GM21717 (cell line): ENCODE measurements at regions not wholly inside any gene's neighbourhood (a gene's known extent, or its start where the extent isn't known, plus 50 kb on each side); places are given as distances from the start of the nearest gene placed in this dataset.
"Not testable (repeated sequence)": the region's sequence is repeated elsewhere in the genome, so short reads cannot be mapped to it uniquely, and the experiment has no call there.

Experiments used
- ATAC-seq: cut with Tn5 transposase; IDR thresholded peaks from one replicate; pipeline ENCODE4 v1.9.1; 2021; ENCODE audit warnings: mild to moderate bottlenecking, moderate library complexity; ENCODE audit not compliant: unreplicated experiment

- ATAC-seq, result no peak
Observed at GRCh38 chr6:3960754-3961361, 111.7 kb downstream of the FAM50B start.

GRCh38 chr6:3961581-3962215 lies 112.5 kb downstream of the FAM50B start:
- no peak for ATAC-seq

GRCh38 chr6:3962291-3963280 lies 113.4 kb downstream of the FAM50B start:
- ATAC-seq, result no peak

GRCh38 chr6:3963426-3963825 lies 114.3 kb downstream of the FAM50B start:
- no peak for ATAC-seq

- no peak for ATAC-seq
Observed at GRCh38 chr6:3965071-3965718, 113.7 kb downstream of the FAM217A start.

- no peak for ATAC-seq
Observed at GRCh38 chr6:3966426-3966825, 112.5 kb downstream of the FAM217A start.

- no peak for ATAC-seq
Observed at GRCh38 chr6:3970097-3970496, 108.8 kb downstream of the FAM217A start.

GRCh38 chr6:3973152-3973551 lies 105.8 kb downstream of the FAM217A start:
- not testable (repeated sequence) for ATAC-seq

GRCh38 chr6:3977875-3978711 lies 100.8 kb downstream of the FAM217A start:
- peak; percentile 86 for ATAC-seq

GRCh38 chr6:3978966-3979365 lies 100.0 kb downstream of the FAM217A start:
- ATAC-seq, result not testable (repeated sequence)

GRCh38 chr6:3981917-3982316 lies 97.0 kb downstream of the FAM217A start:
- no peak for ATAC-seq

GRCh38 chr6:3983778-3984177 lies 95.2 kb downstream of the FAM217A start:
- no peak for ATAC-seq

- ATAC-seq, result no peak
Observed at GRCh38 chr6:3984494-3984893, 94.4 kb downstream of the FAM217A start.

GRCh38 chr6:3986241-3986640 lies 92.7 kb downstream of the FAM217A start:
- ATAC-seq, result no peak

- no peak for ATAC-seq
Observed at GRCh38 chr6:3987053-3987452, 91.9 kb downstream of the FAM217A start.

- no peak for ATAC-seq
Observed at GRCh38 chr6:3987576-3987975, 91.4 kb downstream of the FAM217A start.

GRCh38 chr6:3990692-3991491 lies 88.0 kb downstream of the FAM217A start:
- no peak for ATAC-seq

GRCh38 chr6:3991941-3992340 lies 87.0 kb downstream of the FAM217A start:
- no peak for ATAC-seq

GRCh38 chr6:3996349-3996748 lies 82.6 kb downstream of the FAM217A start:
- no peak for ATAC-seq
